SK-N-SH (cell line): ENCODE measurements at regions not wholly inside any gene's neighbourhood (a gene's known extent, or its start where the extent isn't known, plus 50 kb on each side); places are given as distances from the start of the nearest gene placed in this dataset.

ENCODE experiments used
- CHD2 ChIP-seq: fragments of 150-350 bp; IDR thresholded peaks from 2 replicates; pipeline ENCODE4 v1.6.1; 2018; ENCODE audit warnings: low read length; ENCODE audit not compliant: partially characterized antibody
- EZH2phosphoT487 ChIP-seq: fragments of 200-600 bp; sonication (generic); IDR thresholded peaks from 2 replicates; pipeline ENCODE4 v1.6.1; 2017; ENCODE audit warnings: low read depth, mixed run types, mild to moderate bottlenecking, antibody characterized with exemption, moderate library complexity, borderline replicate concordance
- FOXJ3 ChIP-seq: sonication (generic); formaldehyde crosslinking; IDR thresholded peaks from 2 replicates; pipeline ENCODE4 v1.5.1; 2020; ENCODE audit warnings: mild to moderate bottlenecking, missing genetic modification reagents
- NFIC ChIP-seq: IDR thresholded peaks from 2 replicates; pipeline ENCODE4 v1.4.0; 2012; ENCODE audit warnings: borderline replicate concordance
- RAD21 ChIP-seq: IDR thresholded peaks from 2 replicates; pipeline ENCODE4 v1.6.1; 2012; ENCODE audit warnings: mild to moderate bottlenecking, low read length
- RXRA ChIP-seq: IDR thresholded peaks from 2 replicates; pipeline ENCODE4 v1.4.0; 2012; ENCODE audit warnings: low read depth, mild to moderate bottlenecking, borderline replicate concordance
- SMC3 ChIP-seq: IDR thresholded peaks from 2 replicates; pipeline ENCODE4 v1.6.1; 2012; ENCODE audit warnings: low read depth, low read length, improper control_type of control experiment
- YY1 ChIP-seq: IDR thresholded peaks from 2 replicates; pipeline ENCODE4 v1.4.0; 2012; ENCODE audit warnings: low read depth, mild to moderate bottlenecking
- TF ChIP-seq, protein P1 (sequence below): fragments of 200-600 bp; sonication (generic); IDR thresholded peaks from 2 replicates; pipeline ENCODE4 v1.6.1; 2017; ENCODE audit warnings: antibody characterized with exemption, mild to moderate bottlenecking, moderate library complexity
- TF ChIP-seq, protein P2 (sequence below): IDR thresholded peaks from 2 replicates; pipeline ENCODE4 v1.4.0; 2012; ENCODE audit warnings: low read depth, borderline replicate concordance
- TF ChIP-seq, protein P3 (sequence below): IDR thresholded peaks from 2 replicates; pipeline ENCODE4 v1.6.1; 2012; ENCODE audit warnings: mild to moderate bottlenecking, low read depth, low read length, moderate library complexity
- TF ChIP-seq, protein P4 (sequence below): IDR thresholded peaks from 2 replicates; pipeline ENCODE4 v1.4.0; 2012; ENCODE audit warnings: low read depth

DNA sequence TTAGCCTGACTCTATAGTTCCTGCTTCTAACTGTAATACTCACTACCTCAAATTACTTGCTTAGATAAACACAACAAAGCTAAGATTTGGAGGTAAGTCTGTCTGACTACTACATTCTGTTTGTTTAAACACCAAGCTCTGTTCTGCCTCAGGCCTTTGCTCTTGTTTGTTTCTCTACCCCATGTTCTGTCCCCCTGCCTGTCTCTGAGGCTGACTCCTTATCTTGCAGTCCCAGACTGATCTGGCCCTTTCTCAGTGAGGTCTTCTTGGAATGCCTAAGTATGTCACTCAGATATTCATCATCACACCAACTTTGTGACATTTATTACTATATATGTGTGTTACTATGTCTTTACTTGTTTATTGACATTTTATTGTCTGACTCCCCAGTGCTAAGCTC lies 425.5 kb downstream of the LMO4 start:
- TF ChIP-seq, protein P1, sequence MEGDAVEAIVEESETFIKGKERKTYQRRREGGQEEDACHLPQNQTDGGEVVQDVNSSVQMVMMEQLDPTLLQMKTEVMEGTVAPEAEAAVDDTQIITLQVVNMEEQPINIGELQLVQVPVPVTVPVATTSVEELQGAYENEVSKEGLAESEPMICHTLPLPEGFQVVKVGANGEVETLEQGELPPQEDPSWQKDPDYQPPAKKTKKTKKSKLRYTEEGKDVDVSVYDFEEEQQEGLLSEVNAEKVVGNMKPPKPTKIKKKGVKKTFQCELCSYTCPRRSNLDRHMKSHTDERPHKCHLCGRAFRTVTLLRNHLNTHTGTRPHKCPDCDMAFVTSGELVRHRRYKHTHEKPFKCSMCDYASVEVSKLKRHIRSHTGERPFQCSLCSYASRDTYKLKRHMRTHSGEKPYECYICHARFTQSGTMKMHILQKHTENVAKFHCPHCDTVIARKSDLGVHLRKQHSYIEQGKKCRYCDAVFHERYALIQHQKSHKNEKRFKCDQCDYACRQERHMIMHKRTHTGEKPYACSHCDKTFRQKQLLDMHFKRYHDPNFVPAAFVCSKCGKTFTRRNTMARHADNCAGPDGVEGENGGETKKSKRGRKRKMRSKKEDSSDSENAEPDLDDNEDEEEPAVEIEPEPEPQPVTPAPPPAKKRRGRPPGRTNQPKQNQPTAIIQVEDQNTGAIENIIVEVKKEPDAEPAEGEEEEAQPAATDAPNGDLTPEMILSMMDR, result no peak
- TF ChIP-seq NFIC (no peak), RXRA (no peak), CHD2 (no peak), YY1 (no peak), EZH2phosphoT487 (no peak), FOXJ3 (CRISPR knock-in tag) (no peak), RAD21 (no peak), SMC3 (no peak)
- TF ChIP-seq, protein P2, sequence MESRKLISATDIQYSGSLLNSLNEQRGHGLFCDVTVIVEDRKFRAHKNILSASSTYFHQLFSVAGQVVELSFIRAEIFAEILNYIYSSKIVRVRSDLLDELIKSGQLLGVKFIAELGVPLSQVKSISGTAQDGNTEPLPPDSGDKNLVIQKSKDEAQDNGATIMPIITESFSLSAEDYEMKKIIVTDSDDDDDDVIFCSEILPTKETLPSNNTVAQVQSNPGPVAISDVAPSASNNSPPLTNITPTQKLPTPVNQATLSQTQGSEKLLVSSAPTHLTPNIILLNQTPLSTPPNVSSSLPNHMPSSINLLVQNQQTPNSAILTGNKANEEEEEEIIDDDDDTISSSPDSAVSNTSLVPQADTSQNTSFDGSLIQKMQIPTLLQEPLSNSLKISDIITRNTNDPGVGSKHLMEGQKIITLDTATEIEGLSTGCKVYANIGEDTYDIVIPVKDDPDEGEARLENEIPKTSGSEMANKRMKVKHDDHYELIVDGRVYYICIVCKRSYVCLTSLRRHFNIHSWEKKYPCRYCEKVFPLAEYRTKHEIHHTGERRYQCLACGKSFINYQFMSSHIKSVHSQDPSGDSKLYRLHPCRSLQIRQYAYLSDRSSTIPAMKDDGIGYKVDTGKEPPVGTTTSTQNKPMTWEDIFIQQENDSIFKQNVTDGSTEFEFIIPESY, result no peak
- TF ChIP-seq, protein P3, sequence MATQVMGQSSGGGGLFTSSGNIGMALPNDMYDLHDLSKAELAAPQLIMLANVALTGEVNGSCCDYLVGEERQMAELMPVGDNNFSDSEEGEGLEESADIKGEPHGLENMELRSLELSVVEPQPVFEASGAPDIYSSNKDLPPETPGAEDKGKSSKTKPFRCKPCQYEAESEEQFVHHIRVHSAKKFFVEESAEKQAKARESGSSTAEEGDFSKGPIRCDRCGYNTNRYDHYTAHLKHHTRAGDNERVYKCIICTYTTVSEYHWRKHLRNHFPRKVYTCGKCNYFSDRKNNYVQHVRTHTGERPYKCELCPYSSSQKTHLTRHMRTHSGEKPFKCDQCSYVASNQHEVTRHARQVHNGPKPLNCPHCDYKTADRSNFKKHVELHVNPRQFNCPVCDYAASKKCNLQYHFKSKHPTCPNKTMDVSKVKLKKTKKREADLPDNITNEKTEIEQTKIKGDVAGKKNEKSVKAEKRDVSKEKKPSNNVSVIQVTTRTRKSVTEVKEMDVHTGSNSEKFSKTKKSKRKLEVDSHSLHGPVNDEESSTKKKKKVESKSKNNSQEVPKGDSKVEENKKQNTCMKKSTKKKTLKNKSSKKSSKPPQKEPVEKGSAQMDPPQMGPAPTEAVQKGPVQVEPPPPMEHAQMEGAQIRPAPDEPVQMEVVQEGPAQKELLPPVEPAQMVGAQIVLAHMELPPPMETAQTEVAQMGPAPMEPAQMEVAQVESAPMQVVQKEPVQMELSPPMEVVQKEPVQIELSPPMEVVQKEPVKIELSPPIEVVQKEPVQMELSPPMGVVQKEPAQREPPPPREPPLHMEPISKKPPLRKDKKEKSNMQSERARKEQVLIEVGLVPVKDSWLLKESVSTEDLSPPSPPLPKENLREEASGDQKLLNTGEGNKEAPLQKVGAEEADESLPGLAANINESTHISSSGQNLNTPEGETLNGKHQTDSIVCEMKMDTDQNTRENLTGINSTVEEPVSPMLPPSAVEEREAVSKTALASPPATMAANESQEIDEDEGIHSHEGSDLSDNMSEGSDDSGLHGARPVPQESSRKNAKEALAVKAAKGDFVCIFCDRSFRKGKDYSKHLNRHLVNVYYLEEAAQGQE, result no peak
- TF ChIP-seq, protein P4, sequence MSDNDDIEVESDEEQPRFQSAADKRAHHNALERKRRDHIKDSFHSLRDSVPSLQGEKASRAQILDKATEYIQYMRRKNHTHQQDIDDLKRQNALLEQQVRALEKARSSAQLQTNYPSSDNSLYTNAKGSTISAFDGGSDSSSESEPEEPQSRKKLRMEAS, result no peak
